B cell (primary cell): ENCODE measurements at regions not wholly inside any gene's neighbourhood (a gene's known extent, or its start where the extent isn't known, plus 50 kb on each side); places are given as distances from the start of the nearest gene placed in this dataset.

ENCODE experiments used
- ATAC-seq: fragments of 200-7000 bp; cut with Tn5 transposase; one replicate; pipeline ENCODE4 v1.10.0; 2021; ENCODE audit warnings: low read depth, mild to moderate bottlenecking, moderate number of reproducible peaks, moderate library complexity
- CTCF ChIA-PET: fragments of 350-600 bp; sonication (Branson Sonifier 250); formaldehyde crosslinking; loops from one replicate; lab custom pipeline; 2021; ENCODE audit warnings: antibody characterized with exemption, inconsistent platforms; lab: Charles Lee
- POLR2A ChIA-PET: fragments of 350-600 bp; sonication (Branson Sonifier 250); formaldehyde crosslinking; loops from one replicate; lab custom pipeline; 2021; ENCODE audit warnings: antibody characterized with exemption; lab: Charles Lee
- DNase-seq: peaks from one replicate; pipeline ENCODE4 v3.0.0; 2013
- H2AFZ ChIP-seq: 2 replicates; pipeline ENCODE4 v1.6.1; 2012; ENCODE audit warnings: mild to moderate bottlenecking, low read depth, low read length; ENCODE audit not compliant: insufficient read depth, poor library complexity, severe bottlenecking
- H3K27ac ChIP-seq, 2 donors: 1 replicate in 1 of 2; 2 replicates in 1 of 2; pipeline ENCODE4 v1.5.1; 2012 to 2013; ENCODE audit warnings: low read length in 2 of 2, mild to moderate bottlenecking in 2 of 2, moderate library complexity in 1 of 2
- H3K27me3 ChIP-seq, 4 experiments: fragments of 200-600 bp in 1 of 4; sonication (generic) in 1 of 4; replicated peaks in 1 of 4; 1 replicate in 2 of 4; 2 replicates in 2 of 4; pipeline versions ENCODE4 v1.6.1 to v1.7.0; 2013 to 2016; ENCODE audit warnings: low read length in 3 of 4, mild to moderate bottlenecking in 2 of 4, mixed read lengths in 1 of 4, moderate library complexity in 1 of 4; ENCODE audit not compliant: insufficient read depth in 4 of 4, control insufficient read depth in 3 of 4; ENCODE audit errors: control extremely low read depth in 1 of 4
- H3K36me3 ChIP-seq, 2 experiments: replicated peaks in 1 of 2; 1 replicate in 1 of 2; 2 replicates in 1 of 2; pipeline versions ENCODE4 v1.6.1 to v1.7.1; 2013; ENCODE audit warnings: low read length in 1 of 2; ENCODE audit not compliant: insufficient read depth in 2 of 2, control insufficient read depth in 1 of 2; ENCODE audit errors: control extremely low read depth in 1 of 2, extremely low read depth in 1 of 2
- H3K4me1 ChIP-seq, 2 donors: fragments of 200-600 bp in 1 of 2; sonication (generic) in 1 of 2; 1 replicate in 1 of 2; 2 replicates in 1 of 2; pipeline versions ENCODE4 v1.5.1 to v1.6.1; 2013 to 2017; ENCODE audit warnings: low read length in 2 of 2; ENCODE audit not compliant: control insufficient read depth in 2 of 2, insufficient read depth in 2 of 2
- H3K4me2 ChIP-seq: replicated peaks from 2 replicates; pipeline ENCODE3; 2012; ENCODE audit warnings: mild to moderate bottlenecking, low read depth, low read length; ENCODE audit not compliant: poor library complexity, severe bottlenecking
- H3K4me3 ChIP-seq, 5 experiments: fragments of 200-600 bp in 1 of 5; sonication (generic) in 1 of 5; 1 replicate in 3 of 5; 2 replicates in 2 of 5; pipeline versions ENCODE4 v1.5.1 to v1.7.0; 2011 to 2016; ENCODE audit warnings: low read length in 4 of 5, mild to moderate bottlenecking in 4 of 5, low read depth in 2 of 5, control low read depth in 1 of 5, moderate library complexity in 1 of 5; ENCODE audit not compliant: insufficient read depth in 1 of 5; ENCODE audit errors: control extremely low read depth in 1 of 5, extremely low read depth in 1 of 5
- H3K79me2 ChIP-seq: fragments of 200-600 bp; sonication (generic); one replicate; pipeline ENCODE4 v1.6.0; 2016; ENCODE audit warnings: low read length; ENCODE audit not compliant: control insufficient read depth, insufficient read depth
- H3K9ac ChIP-seq: fragments of 200-600 bp; sonication (generic); 2 replicates; pipeline ENCODE4 v1.6.1; 2017; ENCODE audit warnings: mild to moderate bottlenecking, low read length, moderate library complexity
- H3K9me3 ChIP-seq, 3 donors: one replicate each; pipeline versions ENCODE4 v1.6.1 to v1.7.1; 2013; ENCODE audit warnings: low read length in 2 of 3; ENCODE audit not compliant: control insufficient read depth in 2 of 3, insufficient read depth in 1 of 3; ENCODE audit errors: control extremely low read depth in 1 of 3
- H4K20me1 ChIP-seq: 2 replicates; pipeline ENCODE4 v1.6.0; 2012; ENCODE audit warnings: mild to moderate bottlenecking, low read length; ENCODE audit not compliant: insufficient read depth, control insufficient read depth, poor library complexity, severe bottlenecking
- H3K27ac Mint-ChIP-seq: one replicate; pipeline ENCODE4 v1.8.0; 2021; ENCODE audit warnings: mixed read lengths
- H3K27me3 Mint-ChIP-seq: one replicate; pipeline ENCODE4 v1.8.0; 2021; ENCODE audit warnings: mixed read lengths
- H3K4me1 Mint-ChIP-seq: one replicate; pipeline ENCODE4 v1.8.0; 2021; ENCODE audit warnings: mixed read lengths
- H3K4me3 Mint-ChIP-seq: one replicate; pipeline ENCODE4 v1.8.0; 2021; ENCODE audit warnings: mixed read lengths
- H3K9me3 Mint-ChIP-seq: one replicate; pipeline ENCODE4 v1.8.0; 2022; ENCODE audit warnings: mixed read lengths; ENCODE audit not compliant: insufficient read depth
- CTCF ChIP-seq: fragments of 200-600 bp; IDR thresholded peaks from one replicate; pipeline ENCODE4 v1.8.0; 2022; ENCODE audit warnings: antibody characterized with exemption, mild to moderate bottlenecking
- EZH2 ChIP-seq: IDR thresholded peaks from 2 replicates; pipeline ENCODE4 v1.6.1; 2012; ENCODE audit warnings: borderline replicate concordance, low read depth, mild to moderate bottlenecking, moderate library complexity, low read length; ENCODE audit not compliant: insufficient read depth, poor library complexity, severe bottlenecking
- WGBS: methylation state at CpG from one replicate; pipeline ENCODE4 v1.1.5; 2013; ENCODE audit warnings: missing lambda C conversion rate; ENCODE audit not compliant: insufficient coverage; 5-methylcytosine and 5-hydroxymethylcytosine counted together
- intact Hi-C: fragments of 100-400 bp; cut with micrococcal nuclease; formaldehyde crosslinking; loops from one replicate; pipeline ENCODE4 v1.10.0; 2022

GRCh38 chr13:109412283-109412901, 374.0 kb downstream of the IRS2 start:
- peaks cover 0 to 3% (median 0%) of the 10 kb centered on the region in 3 donors for H3K9me3 ChIP-seq
- H3K27me3 ChIP-seq = no peaks in the 10 kb centered on the region
- WGBS = 45% methylated on average over 14 of the region's 14 CpGs
- ATAC-seq = no peak
- intact Hi-C loops = no loop called here
- DNase-seq = no peak
- no peak overlapping the region for H3K9ac ChIP-seq
- no peak overlapping the region for H3K4me3 Mint-ChIP-seq
- no peak overlapping the region for H3K4me2 ChIP-seq
- POLR2A ChIA-PET = no interaction called here
- no peak overlapping the region for H3K27ac ChIP-seq
- H3K4me1 Mint-ChIP-seq = no peaks in the 10 kb centered on the region
- no peak overlapping the region for H3K4me3 ChIP-seq
- TF ChIP-seq CTCF (no peak), EZH2 (no peak)
- CTCF ChIA-PET = no interaction called here
- no peaks in the 10 kb centered on the region for H3K9me3 Mint-ChIP-seq
- H4K20me1 ChIP-seq = no peaks in the 10 kb centered on the region
- H3K27me3 Mint-ChIP-seq = no peaks in the 10 kb centered on the region
- no peaks in the 10 kb centered on the region for H3K79me2 ChIP-seq
- H3K36me3 ChIP-seq = no peaks in the 10 kb centered on the region
- H3K27ac Mint-ChIP-seq = no peak overlapping the region
- H3K4me1 ChIP-seq = no peaks in the 10 kb centered on the region
- H2AFZ ChIP-seq = no peak overlapping the region

- no peak for DNase-seq
- Histone ChIP-seq H3K36me3 (no peaks in the 10 kb centered on the region), H3K79me2 (no peaks in the 10 kb centered on the region), H3K27me3 (no peaks in the 10 kb centered on the region), H3K4me1 (no peaks in the 10 kb centered on the region), H3K4me2 (no peak overlapping the region), H3K9ac (no peak overlapping the region), H3K4me3 (no peak overlapping the region), H3K9me3 (peaks cover 0 to under 1% (median 0%) of the 10 kb centered on the region in 3 donors), H3K27ac (no peak overlapping the region), H4K20me1 (no peaks in the 10 kb centered on the region), H2AFZ (no peak overlapping the region)
- intact Hi-C loops = no loop called here
- ATAC-seq = no peak
- Mint-ChIP-seq H3K9me3 (no peaks in the 10 kb centered on the region), H3K27ac (no peak overlapping the region), H3K4me1 (no peaks in the 10 kb centered on the region), H3K4me3 (no peak overlapping the region), H3K27me3 (no peaks in the 10 kb centered on the region)
- TF ChIP-seq CTCF = no peak
- no peak for TF ChIP-seq EZH2
- ChIA-PET POLR2A (no interaction called here), CTCF (no interaction called here)
- 94% methylated on average over 10 of the region's 11 CpGs for WGBS
These were observed 375.5 kb downstream of the IRS2 start for GRCh38 chr13:109410868-109411267.
